ENCODE measurements at regions not wholly inside any gene's neighbourhood (a gene's known extent, or its start where the extent isn't known, plus 50 kb on each side); places are given as distances from the start of the nearest gene placed in this dataset.

- no peak overlapping the region for H3K27ac ChIP-seq (ENCODE audit: low read depth, low read length)
- H3K79me2 ChIP-seq (ENCODE audit: control insufficient read depth, low read length): no peaks in the 10 kb centered on the region
- H3K27me3 ChIP-seq (ENCODE audit: control insufficient read depth, low read length): no peaks in the 10 kb centered on the region
- TF ChIP-seq, protein P1, sequence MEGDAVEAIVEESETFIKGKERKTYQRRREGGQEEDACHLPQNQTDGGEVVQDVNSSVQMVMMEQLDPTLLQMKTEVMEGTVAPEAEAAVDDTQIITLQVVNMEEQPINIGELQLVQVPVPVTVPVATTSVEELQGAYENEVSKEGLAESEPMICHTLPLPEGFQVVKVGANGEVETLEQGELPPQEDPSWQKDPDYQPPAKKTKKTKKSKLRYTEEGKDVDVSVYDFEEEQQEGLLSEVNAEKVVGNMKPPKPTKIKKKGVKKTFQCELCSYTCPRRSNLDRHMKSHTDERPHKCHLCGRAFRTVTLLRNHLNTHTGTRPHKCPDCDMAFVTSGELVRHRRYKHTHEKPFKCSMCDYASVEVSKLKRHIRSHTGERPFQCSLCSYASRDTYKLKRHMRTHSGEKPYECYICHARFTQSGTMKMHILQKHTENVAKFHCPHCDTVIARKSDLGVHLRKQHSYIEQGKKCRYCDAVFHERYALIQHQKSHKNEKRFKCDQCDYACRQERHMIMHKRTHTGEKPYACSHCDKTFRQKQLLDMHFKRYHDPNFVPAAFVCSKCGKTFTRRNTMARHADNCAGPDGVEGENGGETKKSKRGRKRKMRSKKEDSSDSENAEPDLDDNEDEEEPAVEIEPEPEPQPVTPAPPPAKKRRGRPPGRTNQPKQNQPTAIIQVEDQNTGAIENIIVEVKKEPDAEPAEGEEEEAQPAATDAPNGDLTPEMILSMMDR (IDR thresholded peaks at IDR 0.05; ENCODE audit: low read depth, low read length, poor library complexity, severe bottlenecking): no peak
- TF ChIP-seq EZH2phosphoT487 (IDR thresholded peaks at IDR 0.05; ENCODE audit: borderline replicate concordance, low read length): no peak
- no peaks in the 10 kb centered on the region for H3K9me3 ChIP-seq (ENCODE audit: control insufficient read depth, insufficient read depth, low read length)
- H3F3A ChIP-seq (ENCODE audit: control insufficient read depth, insufficient read depth): no peaks in the 10 kb centered on the region
- no peak overlapping the region for H3K4me2 ChIP-seq (ENCODE audit: low read length)
- H4K20me1 ChIP-seq (ENCODE audit: control insufficient read depth, insufficient read depth, low read depth, low read length): no peaks in the 10 kb centered on the region
- no peaks in the 10 kb centered on the region for H3K4me1 ChIP-seq (ENCODE audit: control insufficient read depth, low read length)
- no peaks in the 10 kb centered on the region for H3K36me3 ChIP-seq (ENCODE audit: control insufficient read depth, low read length)
- no peak overlapping the region for H3K4me3 ChIP-seq (ENCODE audit: low read length)
- H3K9me2 ChIP-seq (replicated peaks; ENCODE audit: control insufficient read depth, low read length): no peaks in the 10 kb centered on the region
Observed at GRCh38 chr11:80861193-80861592, 1420.4 kb upstream of the TENM4 start.

- H3K4me3 ChIP-seq (ENCODE audit: low read length): no peak overlapping the region
- no peaks in the 10 kb centered on the region for H3F3A ChIP-seq (ENCODE audit: control insufficient read depth, insufficient read depth)
- no peak overlapping the region for H3K4me2 ChIP-seq (ENCODE audit: low read length)
- H4K20me1 ChIP-seq (ENCODE audit: control insufficient read depth, insufficient read depth, low read depth, low read length): no peaks in the 10 kb centered on the region
- no peaks in the 10 kb centered on the region for H3K4me1 ChIP-seq (ENCODE audit: control insufficient read depth, low read length)
- H3K36me3 ChIP-seq (ENCODE audit: control insufficient read depth, low read length): no peaks in the 10 kb centered on the region
- H3K79me2 ChIP-seq (ENCODE audit: control insufficient read depth, low read length): no peaks in the 10 kb centered on the region
- no peak overlapping the region for H3K27ac ChIP-seq (ENCODE audit: low read depth, low read length)
- no peak for TF ChIP-seq EZH2phosphoT487 (IDR thresholded peaks at IDR 0.05; ENCODE audit: borderline replicate concordance, low read length)
- TF ChIP-seq, protein P1 (IDR thresholded peaks at IDR 0.05; ENCODE audit: low read depth, low read length, poor library complexity, severe bottlenecking): no peak
- H3K9me2 ChIP-seq (replicated peaks; ENCODE audit: control insufficient read depth, low read length): no peaks in the 10 kb centered on the region
- no peaks in the 10 kb centered on the region for H3K9me3 ChIP-seq (ENCODE audit: control insufficient read depth, insufficient read depth, low read length)
- no peaks in the 10 kb centered on the region for H3K27me3 ChIP-seq (ENCODE audit: control insufficient read depth, low read length)
Observed at GRCh38 chr11:80860632-80861031, 1419.8 kb upstream of the TENM4 start.

GRCh38 chr11:80856066-80856465 is 1415.2 kb upstream of the TENM4 start:
- H3K27ac ChIP-seq (ENCODE audit: low read depth, low read length): no peak overlapping the region
- H3K4me3 ChIP-seq (ENCODE audit: low read length): no peak overlapping the region
- no peaks in the 10 kb centered on the region for H3K79me2 ChIP-seq (ENCODE audit: control insufficient read depth, low read length)
- H3K36me3 ChIP-seq (ENCODE audit: control insufficient read depth, low read length): no peaks in the 10 kb centered on the region
- H3K9me3 ChIP-seq (ENCODE audit: control insufficient read depth, insufficient read depth, low read length): no peaks in the 10 kb centered on the region
- no peaks in the 10 kb centered on the region for H3K27me3 ChIP-seq (ENCODE audit: control insufficient read depth, low read length)
- TF ChIP-seq EZH2phosphoT487 (IDR thresholded peaks at IDR 0.05; ENCODE audit: borderline replicate concordance, low read length): no peak
- TF ChIP-seq, protein P1 (IDR thresholded peaks at IDR 0.05; ENCODE audit: low read depth, low read length, poor library complexity, severe bottlenecking): no peak
- H3K9me2 ChIP-seq (replicated peaks; ENCODE audit: control insufficient read depth, low read length): no peaks in the 10 kb centered on the region
- no peaks in the 10 kb centered on the region for H3F3A ChIP-seq (ENCODE audit: control insufficient read depth, insufficient read depth)
- H4K20me1 ChIP-seq (ENCODE audit: control insufficient read depth, insufficient read depth, low read depth, low read length): no peaks in the 10 kb centered on the region
- H3K4me2 ChIP-seq (ENCODE audit: low read length): no peak overlapping the region
- H3K4me1 ChIP-seq (ENCODE audit: control insufficient read depth, low read length): no peaks in the 10 kb centered on the region

GRCh38 chr11:80855426-80855825 is 1414.6 kb upstream of the TENM4 start:
- no peak for TF ChIP-seq EZH2phosphoT487 (IDR thresholded peaks at IDR 0.05; ENCODE audit: borderline replicate concordance, low read length)
- TF ChIP-seq, protein P1 (IDR thresholded peaks at IDR 0.05; ENCODE audit: low read depth, low read length, poor library complexity, severe bottlenecking): no peak

More at GRCh38 chr11:80855426-80855825, 1414.6 kb upstream of the TENM4 start:
- Histone ChIP-seq H3K36me3 (ENCODE audit: control insufficient read depth, low read length) (no peaks in the 10 kb centered on the region), H3K4me1 (ENCODE audit: control insufficient read depth, low read length) (no peaks in the 10 kb centered on the region), H3K27ac (ENCODE audit: low read depth, low read length) (no peak overlapping the region), H3K9me2 (replicated peaks; ENCODE audit: control insufficient read depth, low read length) (no peaks in the 10 kb centered on the region), H3K4me2 (ENCODE audit: low read length) (no peak overlapping the region), H3K79me2 (ENCODE audit: control insufficient read depth, low read length) (no peaks in the 10 kb centered on the region), H3K4me3 (ENCODE audit: low read length) (no peak overlapping the region), H3F3A (ENCODE audit: control insufficient read depth, insufficient read depth) (no peaks in the 10 kb centered on the region), H4K20me1 (ENCODE audit: control insufficient read depth, insufficient read depth, low read depth, low read length) (no peaks in the 10 kb centered on the region), H3K27me3 (ENCODE audit: control insufficient read depth, low read length) (no peaks in the 10 kb centered on the region), H3K9me3 (ENCODE audit: control insufficient read depth, insufficient read depth, low read length) (no peaks in the 10 kb centered on the region)
